Pancreas (tissue), 10 donors: ENCODE measurements at regions not wholly inside any gene's neighbourhood (a gene's known extent, or its start where the extent isn't known, plus 50 kb on each side); places are given as distances from the start of the nearest gene placed in this dataset.
A peak's percentile ranks its signal among the peaks of the same experiment; 100 is the strongest.

ENCODE experiments used
- ATAC-seq, 4 donors: fragments of 200-7000 bp; cut with Tn5 transposase; one replicate each; pipeline versions ENCODE4 v1.8.0 to v1.9.1; 2020; ENCODE audit warnings: mild to moderate bottlenecking in 4 of 4, moderate library complexity in 4 of 4
- DNase-seq, 6 donors: peaks; one replicate each; pipeline ENCODE4 v3.0.0-alpha.2; 2020
- FAIRE-seq: peaks from 2 replicates; lab custom pipeline; 2012; peaks lifted over from hg19 to GRCh38; lab: Jason Lieb, UNC
- H3K27ac ChIP-seq, 4 donors: fragments of 200-600 bp; sonication (generic); 1 replicate in 3 of 4; 2 replicates in 1 of 4; pipeline versions ENCODE4 v1.5.0 to v1.8.0; 2020
- H3K27me3 ChIP-seq, 4 donors: fragments of 200-600 bp; one replicate each; pipeline ENCODE4 v1.8.0; 2021
- H3K36me3 ChIP-seq, 3 donors: fragments of 200-600 bp; sonication (generic) in 1 of 3; one replicate each; pipeline versions ENCODE4 v1.5.0 to v1.8.0; 2020 to 2021
- H3K4me1 ChIP-seq, 3 donors: fragments of 200-600 bp; one replicate each; pipeline ENCODE4 v1.8.0; 2021
- H3K4me3 ChIP-seq, 4 donors: fragments of 200-600 bp; sonication (generic) in 2 of 4; one replicate each; pipeline versions ENCODE4 v1.5.0 to v1.8.0; 2020 to 2021
- H3K9me3 ChIP-seq, 4 donors: fragments of 200-600 bp; one replicate each; pipeline ENCODE4 v1.8.0; 2021
- CTCF ChIP-seq, 4 donors: fragments of 200-600 bp; sonication (generic) in 3 of 4; IDR thresholded peaks; one replicate each; pipeline versions ENCODE4 v1.5.0 to v1.8.0; 2021; ENCODE audit warnings: antibody characterized with exemption in 4 of 4
- WGBS, 2 donors: extraction: QIAGEN DNeasy Blood & Tissue Kit; methylation state at CpG; one replicate each; pipeline ENCODE4 v1.1.7; 2013; 5-methylcytosine and 5-hydroxymethylcytosine counted together
- intact Hi-C, 3 donors: fragments of 100-400 bp; cut with DNase I; formaldehyde crosslinking; loops; one replicate each; pipeline versions ENCODE4 v1.11.1 to v1.14.2; 2022
- donor health status: healthy with polysubstance abuse.
- donor health status: DM: no; HTN: no; CAD: no; lungs with moderate emphysema.
- donor health status: DM: no; HTN: no; CAD: no.
- donor health status: control.
- donor health status: control.
- donor health status: Bipolar disorder and iron deficiency.
- donor health status: DM: yes; HTN: yes; CAD: no.
- donor health status: DM: no; HTN: no; CAD: no.
- donor health status: DM: no; HTN: no; CAD: no.
- donor health status: DM: yes; HTN: yes; CAD: no.

- Histone ChIP-seq H3K4me1 (peaks cover 0 to 6% (median 5%) of the 10 kb centered on the region in 3 donors), H3K4me3 (no peak overlapping the region), H3K27ac (no peak overlapping the region), H3K36me3 (no peaks in the 10 kb centered on the region), H3K9me3 (no peaks in the 10 kb centered on the region), H3K27me3 (no peaks in the 10 kb centered on the region)
- intact Hi-C loops, result no loop called here
- ATAC-seq, result peak; percentile 84 to 99 (median 96)
- FAIRE-seq, result no peak
- DNase-seq, result peak in 4 of 6 donors; percentile 46 to 70 (median 63)
- WGBS, 2 donors, result 35 to 41% methylated on average over 5 of the region's 5 CpGs
- TF ChIP-seq CTCF (IDR thresholded peaks at IDR 0.05), result no peak
These were observed 298.1 kb downstream of the GALR1 start for GRCh38 chr18:77547757-77548156.

GRCh38 chr18:77548790-77549420 lies 299.3 kb downstream of the GALR1 start:
- 88 to 92% methylated on average over 8 of the region's 8 CpGs for WGBS, 2 donors
- Histone ChIP-seq H3K27ac (no peak overlapping the region), H3K4me3 (no peak overlapping the region), H3K27me3 (no peaks in the 10 kb centered on the region), H3K36me3 (no peaks in the 10 kb centered on the region), H3K9me3 (no peaks in the 10 kb centered on the region), H3K4me1 (peaks cover 0 to 6% (median 5%) of the 10 kb centered on the region in 3 donors)
- intact Hi-C loops, result no loop called here
- no peak for TF ChIP-seq CTCF (IDR thresholded peaks at IDR 0.05)
- no peak for ATAC-seq
- no peak for DNase-seq
- no peak for FAIRE-seq

GRCh38 chr18:77550625-77551024 lies 301.0 kb downstream of the GALR1 start:
- no peak for TF ChIP-seq CTCF (IDR thresholded peaks at IDR 0.05)
- H3K9me3 ChIP-seq, result no peaks in the 10 kb centered on the region
- intact Hi-C loops, result no loop called here
- FAIRE-seq (no peak), DNase-seq (no peak), ATAC-seq (peak in 1 of 4 donors; percentile 15)
- H3K27ac ChIP-seq, result no peak overlapping the region
- H3K4me1 ChIP-seq, result peaks cover 0 to 6% (median 5%) of the 10 kb centered on the region in 3 donors
- no peaks in the 10 kb centered on the region for H3K36me3 ChIP-seq
- H3K4me3 ChIP-seq, result no peak overlapping the region
- 45 to 48% methylated on average over 5 of the region's 5 CpGs for whole genome bisulfite sequencing, 2 donors
- H3K27me3 ChIP-seq, result no peaks in the 10 kb centered on the region

- no peak for TF ChIP-seq CTCF (IDR thresholded peaks at IDR 0.05)
- ATAC-seq, result no peak
- WGBS, 2 donors, result 72 to 80% methylated on average over 3 of the region's 3 CpGs
- no peak for FAIRE-seq
- no peaks in the 10 kb centered on the region for H3K36me3 ChIP-seq
- intact Hi-C loops, result no loop called here
- H3K27me3 ChIP-seq, result no peaks in the 10 kb centered on the region
- H3K27ac ChIP-seq, result no peak overlapping the region
- no peak overlapping the region for H3K4me3 ChIP-seq
- peaks cover 0 to 6% (median 5%) of the 10 kb centered on the region in 3 donors for H3K4me1 ChIP-seq
- DNase-seq, result no peak
- H3K9me3 ChIP-seq, result no peaks in the 10 kb centered on the region
These were observed 301.4 kb downstream of the GALR1 start for GRCh38 chr18:77551055-77551454.

GRCh38 chr18:77552945-77553344 lies 303.3 kb downstream of the GALR1 start:
- intact Hi-C loops, result no loop called here
- ATAC-seq, result no peak
- Histone ChIP-seq H3K36me3 (no peaks in the 10 kb centered on the region), H3K27ac (no peak overlapping the region), H3K9me3 (no peaks in the 10 kb centered on the region), H3K4me1 (no peaks in the 10 kb centered on the region), H3K27me3 (no peaks in the 10 kb centered on the region), H3K4me3 (no peak overlapping the region)
- no peak for FAIRE-seq
- WGBS, 2 donors, result 77 to 87% methylated on average over 3 of the region's 3 CpGs
- TF ChIP-seq CTCF (IDR thresholded peaks at IDR 0.05), result no peak
- DNase-seq, result no peak
